CD4-positive, alpha-beta memory T cell (primary cell): ENCODE measurements at regions not wholly inside any gene's neighbourhood (a gene's known extent, or its start where the extent isn't known, plus 50 kb on each side); places are given as distances from the start of the nearest gene placed in this dataset.
"Not testable (repeated sequence)": the region's sequence is repeated elsewhere in the genome, so short reads cannot be mapped to it uniquely, and the experiment has no call there.

Experiments used
- CTCF ChIA-PET: fragments of 350-600 bp; sonication (Branson Sonifier 250); formaldehyde crosslinking; loops from one replicate; lab custom pipeline; 2021; ENCODE audit warnings: inconsistent platforms; ENCODE audit not compliant: partially characterized antibody; lab: Charles Lee
- POLR2A ChIA-PET: fragments of 350-600 bp; sonication (Branson Sonifier 250); formaldehyde crosslinking; loops from one replicate; lab custom pipeline; 2021; ENCODE audit not compliant: partially characterized antibody; lab: Charles Lee
- DNase-seq, 5 donors: peaks; one replicate each; pipeline versions ENCODE4 v3.0.0 to v3.0.0-alpha.2; 2020 to 2022; ENCODE audit warnings: mixed read lengths in 1 of 5
- H3K27ac ChIP-seq: one replicate; pipeline ENCODE4 v1.7.0; 2013; ENCODE audit warnings: low read depth, low read length
- H3K27me3 ChIP-seq: 2 replicates; pipeline ENCODE4 v1.7.0; 2013; ENCODE audit warnings: mild to moderate bottlenecking, low read length, moderate library complexity; ENCODE audit not compliant: insufficient read depth
- H3K36me3 ChIP-seq: 2 replicates; pipeline ENCODE4 v1.7.0; 2013; ENCODE audit warnings: mild to moderate bottlenecking, low read length, moderate library complexity; ENCODE audit not compliant: insufficient read depth
- H3K4me1 ChIP-seq: 2 replicates; pipeline ENCODE4 v1.7.0; 2013; ENCODE audit warnings: mild to moderate bottlenecking, low read length, moderate library complexity; ENCODE audit not compliant: insufficient read depth
- H3K4me3 ChIP-seq, 2 donors: one replicate each; pipeline ENCODE4 v1.7.0; 2013; ENCODE audit warnings: low read length in 2 of 2, mild to moderate bottlenecking in 1 of 2
- H3K9me3 ChIP-seq, 2 donors: one replicate each; pipeline ENCODE4 v1.7.0; 2013; ENCODE audit warnings: low read length in 2 of 2, control low read depth in 1 of 2; ENCODE audit not compliant: control insufficient read depth in 1 of 2
- H3K27ac Mint-ChIP-seq, 7 donors: one replicate each; pipeline ENCODE4 v1.8.0; 2020 to 2021; ENCODE audit warnings: mixed read lengths in 7 of 7, mild to moderate bottlenecking in 6 of 7, inconsistent platforms in 3 of 7, moderate library complexity in 3 of 7
- H3K27me3 Mint-ChIP-seq, 2 donors: one replicate each; pipeline ENCODE4 v1.8.0; 2020 to 2021; ENCODE audit warnings: mixed read lengths in 2 of 2
- H3K36me3 Mint-ChIP-seq, 2 donors: one replicate each; pipeline ENCODE4 v1.8.0; 2020 to 2021; ENCODE audit warnings: mixed read lengths in 2 of 2, inconsistent platforms in 1 of 2, mild to moderate bottlenecking in 1 of 2
- H3K4me1 Mint-ChIP-seq, 4 donors: one replicate each; pipeline ENCODE4 v1.8.0; 2020 to 2021; ENCODE audit warnings: mixed read lengths in 4 of 4, mild to moderate bottlenecking in 1 of 4
- H3K4me3 Mint-ChIP-seq, 8 donors: one replicate each; pipeline ENCODE4 v1.8.0; 2020 to 2021; ENCODE audit warnings: mixed read lengths in 8 of 8, mild to moderate bottlenecking in 7 of 8, moderate library complexity in 6 of 8, inconsistent platforms in 3 of 8
- H3K9me3 Mint-ChIP-seq, 8 donors: one replicate each; pipeline ENCODE4 v1.8.0; 2020 to 2021; ENCODE audit warnings: mixed read lengths in 8 of 8, mild to moderate bottlenecking in 5 of 8, inconsistent platforms in 3 of 8, moderate library complexity in 1 of 8
- intact Hi-C: fragments of 100-400 bp; cut with micrococcal nuclease; formaldehyde crosslinking; loops from one replicate; pipeline ENCODE4 v1.15.1; 2023

DNA sequence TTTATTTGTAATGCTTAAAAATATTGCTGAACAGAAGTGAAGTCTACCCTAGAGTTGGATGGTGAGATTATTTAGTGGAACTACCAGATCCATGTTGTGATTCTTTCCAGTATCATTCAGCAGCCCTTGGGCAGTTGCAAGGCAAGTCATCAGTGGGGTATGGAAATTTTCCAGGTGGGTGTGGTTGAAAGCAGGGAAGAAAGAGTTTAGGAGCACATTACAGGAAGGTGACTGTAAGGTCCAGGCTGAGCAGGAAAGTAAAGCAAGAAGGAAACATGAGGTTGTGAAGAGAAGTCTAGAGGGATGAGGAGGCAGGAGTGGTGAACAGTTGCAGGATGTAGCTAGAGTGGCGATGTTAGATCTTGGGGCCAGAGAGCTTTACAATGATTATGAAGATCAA lies 178.0 kb upstream of the ROPN1B start:
- peaks cover 0 to 10% (median 5%) of the 10 kb centered on the region in 8 donors for H3K9me3 Mint-ChIP-seq
- H3K4me1 Mint-ChIP-seq, H3K27ac Mint-ChIP-seq, H3K4me3 Mint-ChIP-seq, H3K27me3 ChIP-seq, CTCF ChIA-PET, DNase-seq, H3K27ac ChIP-seq, H3K36me3 ChIP-seq, H3K4me1 ChIP-seq, H3K4me3 ChIP-seq, H3K36me3 Mint-ChIP-seq, H3K9me3 ChIP-seq, intact Hi-C loops, POLR2A ChIA-PET: not testable (repeated sequence)
- peaks cover 6 to 21% of the 10 kb centered on the region in 2 donors for H3K27me3 Mint-ChIP-seq

DNA sequence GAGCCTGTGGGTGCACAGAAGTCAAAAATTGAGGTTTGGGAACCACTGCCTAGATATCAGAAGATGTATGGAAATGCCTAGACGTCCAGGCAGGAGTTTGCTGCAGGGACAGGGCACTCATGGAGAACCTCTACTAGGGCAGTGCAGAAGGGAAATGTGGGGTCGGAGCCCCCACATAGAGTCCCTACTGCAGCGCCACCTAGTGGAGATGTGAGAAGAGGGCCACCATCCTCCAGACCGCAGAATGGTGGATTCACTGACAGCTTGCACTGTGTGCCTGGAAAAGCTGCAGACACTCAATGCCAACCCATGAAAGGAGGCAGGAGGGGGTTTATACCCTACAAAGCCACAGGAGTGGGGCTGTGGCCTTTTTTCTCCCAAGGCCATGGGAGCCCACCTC lies 159.0 kb upstream of the ROPN1B start:
- H3K27me3 Mint-ChIP-seq, H3K4me1 ChIP-seq, DNase-seq, H3K36me3 Mint-ChIP-seq, H3K27me3 ChIP-seq, H3K4me1 Mint-ChIP-seq, H3K4me3 ChIP-seq, POLR2A ChIA-PET, H3K27ac Mint-ChIP-seq, intact Hi-C loops, H3K27ac ChIP-seq, CTCF ChIA-PET, H3K9me3 ChIP-seq, H3K36me3 ChIP-seq, H3K4me3 Mint-ChIP-seq: not testable (repeated sequence)
- peaks cover 8 to 73% (median 62%) of the 10 kb centered on the region in 8 donors for H3K9me3 Mint-ChIP-seq

DNA sequence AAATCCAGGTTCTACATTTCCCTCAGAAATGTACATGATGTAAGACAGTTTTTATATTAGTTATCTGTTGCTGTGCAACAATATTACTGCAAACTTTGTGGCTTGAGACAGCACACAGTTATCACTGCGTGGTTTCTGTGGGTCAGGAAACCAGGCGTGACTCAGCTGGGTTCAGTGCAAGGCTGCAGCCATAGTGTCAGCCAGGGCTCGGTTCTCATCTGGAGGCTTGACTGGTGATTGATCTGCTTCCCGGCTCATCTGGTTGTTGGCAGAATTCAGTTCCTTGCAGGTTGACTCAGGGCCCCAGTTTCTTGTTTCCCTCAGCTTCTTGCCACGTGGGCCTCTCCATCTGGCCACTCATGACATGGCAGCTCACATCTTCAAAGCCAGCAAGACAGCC lies 146.8 kb upstream of the ROPN1B start:
- H3K27ac Mint-ChIP-seq, result peak overlapping the region in 5 of 7 donors; percentile 29 to 94 (median 90)
- H3K27ac ChIP-seq, H3K36me3 ChIP-seq, H3K4me3 Mint-ChIP-seq, CTCF ChIA-PET, H3K27me3 ChIP-seq, H3K9me3 ChIP-seq, intact Hi-C loops, POLR2A ChIA-PET, H3K36me3 Mint-ChIP-seq, H3K4me1 ChIP-seq, H3K4me3 ChIP-seq, H3K27me3 Mint-ChIP-seq: not testable (repeated sequence)
- H3K4me1 Mint-ChIP-seq, result peaks cover 0 to 15% (median 1%) of the 10 kb centered on the region in 4 donors
- DNase-seq, result peak in 4 of 5 donors; percentile 33 to 59 (median 34)
- H3K9me3 Mint-ChIP-seq, result peaks cover 0 to 45% (median 24%) of the 10 kb centered on the region in 8 donors

DNA sequence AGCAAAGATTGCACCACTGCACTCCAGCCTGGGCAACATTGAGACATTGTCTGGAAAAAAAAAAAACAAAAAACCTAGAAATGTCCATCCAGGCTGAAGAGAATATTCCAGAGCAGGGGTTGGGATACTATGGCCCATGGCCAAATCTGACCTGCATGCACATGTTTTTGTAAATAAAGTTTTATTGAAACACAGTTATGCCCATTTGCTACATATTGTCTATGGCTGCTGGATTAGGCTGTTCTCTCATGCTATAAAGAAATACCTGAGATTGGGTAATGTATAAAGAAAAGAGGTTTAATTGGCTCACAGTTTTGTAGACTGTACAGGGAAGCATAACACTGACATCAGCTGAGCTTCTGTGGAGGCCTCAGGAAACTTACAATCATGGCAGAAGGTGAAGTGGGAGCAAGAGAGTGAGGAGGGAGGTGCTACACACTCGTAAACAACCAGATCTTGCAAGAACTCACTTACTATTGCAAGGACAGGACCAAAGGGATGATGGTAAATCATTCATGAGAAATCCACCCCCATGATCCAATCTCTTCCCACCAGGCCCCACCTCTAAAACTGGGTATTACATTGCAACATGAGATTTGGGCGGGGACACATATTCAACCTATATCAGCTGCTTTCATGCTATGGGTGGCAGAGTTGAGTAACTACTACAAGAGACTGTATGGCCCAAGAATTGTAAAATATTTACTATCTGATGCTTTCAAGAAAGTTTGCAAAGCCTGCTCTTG lies 137.8 kb upstream of the ROPN1B start:
- H3K9me3 ChIP-seq, H3K4me1 ChIP-seq, H3K4me3 ChIP-seq, H3K36me3 ChIP-seq, H3K27me3 ChIP-seq, intact Hi-C loops, H3K4me3 Mint-ChIP-seq, DNase-seq, H3K27ac ChIP-seq, POLR2A ChIA-PET, CTCF ChIA-PET, H3K27me3 Mint-ChIP-seq: not testable (repeated sequence)
- Mint-ChIP-seq H3K4me1 (peaks cover 2 to 12% (median 5%) of the 10 kb centered on the region in 4 donors), H3K27ac (peak overlapping the region in 1 of 7 donors; percentile 13), H3K36me3 (peaks cover 7 to 30% of the 10 kb centered on the region in 2 donors), H3K9me3 (peaks cover 2 to 34% (median 24%) of the 10 kb centered on the region in 8 donors)

DNA sequence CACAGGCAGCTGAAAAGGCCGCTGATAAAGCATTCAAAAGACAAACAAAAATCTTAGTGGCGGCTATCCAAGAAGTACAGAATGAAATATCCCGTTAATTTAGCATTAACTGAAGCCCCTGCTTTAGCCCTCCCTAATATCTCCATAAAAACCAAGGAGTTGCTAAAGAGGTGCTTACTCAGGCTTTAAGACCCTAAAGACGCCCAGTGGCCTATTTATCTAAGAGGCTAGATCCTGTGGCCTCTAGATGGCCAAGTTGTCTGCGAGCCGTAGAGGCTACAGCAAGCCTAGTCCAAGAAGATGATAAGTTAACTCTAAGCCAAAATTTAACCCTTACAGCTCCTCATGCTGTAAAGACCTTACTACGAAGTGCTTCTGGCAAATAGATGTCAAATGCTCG lies 133.4 kb upstream of the ROPN1B start:
- DNase-seq, H3K27me3 Mint-ChIP-seq, intact Hi-C loops, H3K4me1 ChIP-seq, H3K27me3 ChIP-seq, H3K9me3 ChIP-seq, H3K9me3 Mint-ChIP-seq, H3K36me3 ChIP-seq, CTCF ChIA-PET, H3K36me3 Mint-ChIP-seq: not testable (repeated sequence)
- Mint-ChIP-seq H3K4me1 (peaks cover 9 to 22% (median 15%) of the 10 kb centered on the region in 4 donors), H3K27ac (peak overlapping the region; percentile 88 to 99 (median 98)), H3K4me3 (peak overlapping the region; percentile 80 to 89 (median 83))
- POLR2A ChIA-PET, result interaction anchor here (0.9 kb wide), 1 partner anchor 69 kb away, joined by 3 read pairs; no protein-coding TSS in a partner anchor
- H3K4me3 ChIP-seq, result peak overlapping the region in 1 of 2 donors; percentile 28
- peak overlapping the region; percentile 59 for H3K27ac ChIP-seq

DNA sequence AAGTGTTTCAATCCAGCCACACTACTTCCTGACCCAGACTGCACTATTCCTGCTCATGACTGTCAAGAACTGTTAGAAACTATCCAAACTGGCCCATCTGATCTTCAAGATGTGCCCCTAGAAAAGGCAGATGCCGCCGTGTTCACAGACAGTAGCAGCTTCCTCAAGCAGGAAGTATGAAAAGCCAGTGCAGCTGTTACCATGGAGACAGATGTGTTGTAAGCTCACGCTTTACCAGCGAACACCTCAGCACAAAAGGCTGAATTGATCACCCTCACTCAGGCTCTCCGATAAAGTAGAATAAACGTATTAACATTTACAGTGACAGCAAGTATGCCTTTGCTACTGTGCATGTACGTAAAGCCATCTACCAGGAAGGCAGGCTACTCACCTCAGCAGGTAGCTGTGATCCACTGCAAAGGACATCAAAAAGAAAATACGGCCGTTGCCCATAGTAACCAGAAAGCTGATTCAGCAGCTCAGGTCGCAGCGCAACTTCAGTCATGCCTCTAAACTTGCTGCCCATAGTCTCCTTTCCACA lies 132.9 kb upstream of the ROPN1B start:
- intact Hi-C loops, H3K27me3 Mint-ChIP-seq, H3K27me3 ChIP-seq, H3K36me3 Mint-ChIP-seq, H3K9me3 ChIP-seq, H3K4me1 ChIP-seq, H3K9me3 Mint-ChIP-seq, CTCF ChIA-PET, H3K36me3 ChIP-seq: not testable (repeated sequence)
- Histone ChIP-seq H3K4me3 (peak overlapping the region in 1 of 2 donors; percentile 28), H3K27ac (peak overlapping the region; percentile 59)
- Mint-ChIP-seq H3K4me3 (peak overlapping the region; percentile 80 to 89 (median 83)), H3K27ac (peak overlapping the region; percentile 88 to 99 (median 98)), H3K4me1 (peaks cover 9 to 22% (median 15%) of the 10 kb centered on the region in 4 donors)
- POLR2A ChIA-PET, result interaction anchor here (0.9 kb wide), 1 partner anchor 70 kb away, joined by 3 read pairs; no protein-coding TSS in a partner anchor
- peak; percentile 61 to 81 (median 73) for DNase-seq

DNA sequence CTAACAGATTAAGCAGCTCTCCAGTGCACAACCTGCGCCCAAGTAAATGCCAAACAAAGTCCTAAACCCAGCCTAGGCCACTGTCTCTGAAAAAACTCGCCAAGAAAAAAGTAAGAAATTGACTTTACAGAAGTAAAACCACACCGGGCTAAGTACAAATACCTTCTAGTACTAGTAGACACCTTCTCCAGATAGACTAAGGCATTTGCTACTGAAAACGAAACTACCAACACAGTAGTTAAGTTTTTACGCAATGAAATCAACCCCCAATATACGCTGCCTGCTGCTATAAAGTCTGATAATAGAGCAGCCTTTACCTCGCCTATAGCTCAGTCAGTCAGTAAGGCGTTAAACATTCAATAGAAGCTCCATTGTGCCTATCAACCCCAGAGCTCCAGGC lies 132.2 kb upstream of the ROPN1B start:
- Mint-ChIP-seq H3K4me1 (peaks cover 9 to 22% (median 15%) of the 10 kb centered on the region in 4 donors), H3K27ac (peak overlapping the region; percentile 88 to 99 (median 98)), H3K4me3 (peak overlapping the region; percentile 80 to 89 (median 83))
- H3K36me3 Mint-ChIP-seq, POLR2A ChIA-PET, H3K27me3 Mint-ChIP-seq, H3K4me3 ChIP-seq, H3K9me3 Mint-ChIP-seq, intact Hi-C loops, H3K27me3 ChIP-seq, H3K36me3 ChIP-seq, H3K4me1 ChIP-seq, H3K9me3 ChIP-seq: not testable (repeated sequence)
- CTCF ChIA-PET, result interaction anchor here (0.6 kb wide), 1 partner anchor 20 kb away, joined by 3 read pairs; no protein-coding TSS in a partner anchor
- peak overlapping the region; percentile 59 for H3K27ac ChIP-seq
- peak in 1 of 5 donors; percentile 21 for DNase-seq
